Stomach (tissue), 8 donors: ENCODE measurements at regions not wholly inside any gene's neighbourhood (a gene's known extent, or its start where the extent isn't known, plus 50 kb on each side); places are given as distances from the start of the nearest gene placed in this dataset.

Source experiments
- DNase-seq, 2 donors: peaks; one replicate each; pipeline versions ENCODE4 v3.0.0 to v3.0.0-alpha.2; 2013 to 2019
- H3K27ac ChIP-seq, 5 donors: fragments of 200-600 bp in 4 of 5; sonication (generic) in 4 of 5; one replicate each; pipeline ENCODE4 v1.5.1; 2013 to 2019; ENCODE audit warnings: mild to moderate bottlenecking in 1 of 5, moderate library complexity in 1 of 5
- H3K27me3 ChIP-seq, 3 donors: fragments of 200-600 bp; sonication (generic); one replicate each; pipeline ENCODE4 v1.5.1; 2017 to 2019; ENCODE audit warnings: mixed run types in 1 of 3
- H3K36me3 ChIP-seq, 4 donors: fragments of 200-600 bp; sonication (generic); 1 replicate in 3 of 4; 2 replicates in 1 of 4; pipeline ENCODE4 v1.5.1; 2016 to 2019
- H3K4me1 ChIP-seq, 4 donors: fragments of 200-600 bp; sonication (generic); one replicate each; pipeline ENCODE4 v1.5.1; 2016 to 2019
- H3K4me3 ChIP-seq, 4 donors: fragments of 200-600 bp; sonication (generic) in 3 of 4; one replicate each; pipeline ENCODE4 v1.5.1; 2016 to 2019; ENCODE audit warnings: mild to moderate bottlenecking in 1 of 4
- H3K9me3 ChIP-seq, 4 donors: fragments of 200-600 bp; sonication (generic); one replicate each; pipeline ENCODE4 v1.5.1; 2016 to 2019
- EP300 ChIP-seq: sonication (generic); formaldehyde crosslinking; IDR thresholded peaks from one replicate; pipeline ENCODE4 v1.6.1; 2017; ENCODE audit warnings: antibody characterized with exemption
- POLR2A ChIP-seq, 4 donors: fragments of 450-650 bp; IDR thresholded peaks; one replicate each; pipeline ENCODE4 v1.6.1; 2016; ENCODE audit warnings: antibody characterized with exemption in 4 of 4, control low read depth in 2 of 4, mild to moderate bottlenecking in 1 of 4, moderate library complexity in 1 of 4
- POLR2AphosphoS5 ChIP-seq, 3 donors: sonication (generic); formaldehyde crosslinking; IDR thresholded peaks; one replicate each; pipeline ENCODE4 v1.6.1; 2016; ENCODE audit warnings: antibody characterized with exemption in 3 of 3
- WGBS, 5 donors: extraction: QIAGEN DNeasy Blood & Tissue Kit in 3 of 5; methylation state at CpG; one replicate each; pipeline versions ENCODE4 v1.1.5 to v1.1.7; 2013 to 2018; 5-methylcytosine and 5-hydroxymethylcytosine counted together
- intact Hi-C: fragments of 100-400 bp; cut with DNase I; formaldehyde crosslinking; loops from one replicate; pipeline ENCODE4 v1.15.1; 2023; ENCODE audit warnings: low total_unique reads
- TF ChIP-seq, protein P1 (sequence below), 7 experiments: fragments of 450-650 bp in 4 of 7; fragments of 200-600 bp in 3 of 7; sonication (generic) in 3 of 7; IDR thresholded peaks; one replicate each; pipeline ENCODE4 v1.5.1; 2016 to 2019; ENCODE audit warnings: antibody characterized with exemption in 7 of 7, control low read depth in 2 of 7, mild to moderate bottlenecking in 1 of 7
- donor health status: healthy with polysubstance abuse.
- donor health status: Bipolar disorder and iron deficiency.
- donor health status: healthy.

DNA sequence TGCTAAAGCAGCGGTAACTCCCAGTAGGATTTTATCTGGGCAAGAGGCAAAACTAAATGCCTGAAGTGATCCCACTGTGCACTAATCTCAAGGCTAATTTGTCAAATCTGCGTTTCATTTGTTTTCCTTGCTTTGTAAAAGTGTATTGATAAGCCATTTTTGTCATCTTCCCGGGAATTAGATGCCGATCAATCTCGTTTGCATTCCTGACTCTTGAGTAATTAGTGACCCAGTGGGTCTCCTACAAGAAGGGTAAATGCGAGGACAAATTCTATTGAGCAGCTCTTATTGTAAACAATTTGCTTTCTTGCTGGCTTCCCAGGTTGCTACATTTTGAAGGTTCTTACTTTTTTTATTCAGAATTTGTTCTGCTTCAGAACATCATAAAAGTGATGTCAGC, 129.7 kb downstream of the EFNB2 start:
- H3K9me3 ChIP-seq: no peaks in the 10 kb centered on the region
- WGBS, 5 donors: 57 to 68% (median 64%) methylated on average over 6 of the region's 6 CpGs
- no peak for DNase-seq

DNA sequence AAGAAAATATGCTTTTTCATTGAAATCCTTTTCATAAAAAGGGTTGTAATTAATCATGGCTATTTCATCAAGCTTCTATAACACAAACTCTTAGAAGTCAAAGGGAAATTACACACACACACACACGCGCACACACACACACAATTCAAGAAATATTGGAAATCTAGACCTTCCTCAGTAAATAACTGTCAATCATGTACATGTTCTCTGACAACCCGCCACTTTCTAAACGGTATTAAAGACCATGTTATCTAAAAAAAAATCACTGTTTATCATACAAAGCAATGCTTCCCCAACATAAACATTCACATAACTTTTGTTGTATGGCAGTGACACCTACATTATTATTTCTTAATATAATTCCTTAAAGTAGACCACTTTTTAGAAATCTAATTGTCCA, 132.2 kb downstream of the EFNB2 start:
- Histone ChIP-seq H3K36me3 (no peaks in the 10 kb centered on the region), H3K4me3 (no peak overlapping the region), H3K4me1 (no peaks in the 10 kb centered on the region), H3K9me3 (no peaks in the 10 kb centered on the region), H3K27me3 (no peaks in the 10 kb centered on the region), H3K27ac (no peak overlapping the region)
- intact Hi-C loops: no loop called here
- 76 to 80% (median 78%) methylated on average over 4 of the region's 4 CpGs for WGBS, 5 donors
- DNase-seq: no peak
- no peak for TF ChIP-seq POLR2A (IDR thresholded peaks at IDR 0.05)
- TF ChIP-seq, protein P1, sequence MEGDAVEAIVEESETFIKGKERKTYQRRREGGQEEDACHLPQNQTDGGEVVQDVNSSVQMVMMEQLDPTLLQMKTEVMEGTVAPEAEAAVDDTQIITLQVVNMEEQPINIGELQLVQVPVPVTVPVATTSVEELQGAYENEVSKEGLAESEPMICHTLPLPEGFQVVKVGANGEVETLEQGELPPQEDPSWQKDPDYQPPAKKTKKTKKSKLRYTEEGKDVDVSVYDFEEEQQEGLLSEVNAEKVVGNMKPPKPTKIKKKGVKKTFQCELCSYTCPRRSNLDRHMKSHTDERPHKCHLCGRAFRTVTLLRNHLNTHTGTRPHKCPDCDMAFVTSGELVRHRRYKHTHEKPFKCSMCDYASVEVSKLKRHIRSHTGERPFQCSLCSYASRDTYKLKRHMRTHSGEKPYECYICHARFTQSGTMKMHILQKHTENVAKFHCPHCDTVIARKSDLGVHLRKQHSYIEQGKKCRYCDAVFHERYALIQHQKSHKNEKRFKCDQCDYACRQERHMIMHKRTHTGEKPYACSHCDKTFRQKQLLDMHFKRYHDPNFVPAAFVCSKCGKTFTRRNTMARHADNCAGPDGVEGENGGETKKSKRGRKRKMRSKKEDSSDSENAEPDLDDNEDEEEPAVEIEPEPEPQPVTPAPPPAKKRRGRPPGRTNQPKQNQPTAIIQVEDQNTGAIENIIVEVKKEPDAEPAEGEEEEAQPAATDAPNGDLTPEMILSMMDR (IDR thresholded peaks at IDR 0.05): no peak
- TF ChIP-seq POLR2AphosphoS5 (IDR thresholded peaks at IDR 0.05): no peak
- no peak for TF ChIP-seq EP300

More for the DNA sequence above, 129.7 kb downstream of the EFNB2 start:
- Histone ChIP-seq H3K27me3 (no peaks in the 10 kb centered on the region), H3K36me3 (no peaks in the 10 kb centered on the region), H3K4me3 (no peak overlapping the region), H3K4me1 (no peaks in the 10 kb centered on the region), H3K27ac (no peak overlapping the region)
- TF ChIP-seq, protein P1 (IDR thresholded peaks at IDR 0.05): no peak
- no peak for TF ChIP-seq POLR2AphosphoS5 (IDR thresholded peaks at IDR 0.05)
- no peak for TF ChIP-seq EP300
- TF ChIP-seq POLR2A (IDR thresholded peaks at IDR 0.05): no peak
- intact Hi-C loops: no loop called here

DNA sequence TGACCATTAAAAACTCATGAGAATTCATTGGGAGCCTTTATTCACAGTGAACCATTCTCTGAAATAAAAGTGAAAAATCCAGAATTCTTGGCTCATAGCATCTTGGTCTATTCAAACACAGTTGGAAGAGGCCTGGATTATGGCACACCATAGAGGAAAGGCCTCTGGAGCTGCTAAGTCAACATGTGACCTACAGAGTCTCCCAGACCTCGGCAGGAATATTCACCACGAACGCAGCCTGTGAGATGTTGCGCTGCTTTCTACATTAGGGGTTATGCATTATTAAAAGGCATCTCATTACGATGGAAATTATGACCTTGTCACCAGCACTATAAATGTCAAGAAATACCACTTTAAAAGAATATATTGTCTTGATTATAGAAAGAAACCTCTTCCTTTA, 132.6 kb downstream of the EFNB2 start:
- intact Hi-C loops: no loop called here
- TF ChIP-seq EP300 (no peak), POLR2AphosphoS5 (IDR thresholded peaks at IDR 0.05) (no peak), POLR2A (IDR thresholded peaks at IDR 0.05) (no peak)
- TF ChIP-seq, protein P1 (IDR thresholded peaks at IDR 0.05): no peak
- H3K4me3 ChIP-seq: no peak overlapping the region

DNA sequence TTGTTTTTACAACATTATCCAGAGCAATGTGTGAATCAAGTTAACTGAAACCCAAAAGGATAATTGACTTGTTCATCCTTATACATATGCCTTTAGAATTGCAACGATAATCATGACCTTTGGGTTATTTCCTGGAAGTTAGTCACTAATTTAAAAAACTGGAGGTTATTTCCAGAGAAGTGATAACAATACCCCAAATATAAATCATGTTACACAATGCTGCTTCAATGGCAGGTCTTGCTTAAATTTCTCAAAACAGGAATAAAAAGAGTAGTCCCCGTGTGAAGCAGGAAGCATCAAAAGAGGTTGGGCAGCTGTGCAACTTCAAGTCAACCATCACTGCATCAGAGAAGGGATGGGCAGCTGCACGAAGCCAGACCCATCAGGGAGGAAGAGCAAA, 134.4 kb downstream of the EFNB2 start:
- 46 to 65% (median 56%) methylated on average over 3 of the region's 3 CpGs for WGBS, 5 donors
- TF ChIP-seq POLR2A (IDR thresholded peaks at IDR 0.05): no peak

More for the DNA sequence above, 132.6 kb downstream of the EFNB2 start:
- H3K36me3 ChIP-seq: no peaks in the 10 kb centered on the region
- 88 to 96% (median 90%) methylated on average over 5 of the region's 5 CpGs for WGBS, 5 donors
- H3K9me3 ChIP-seq: no peaks in the 10 kb centered on the region
- no peak overlapping the region for H3K27ac ChIP-seq
- DNase-seq: no peak
- no peaks in the 10 kb centered on the region for H3K27me3 ChIP-seq
- H3K4me1 ChIP-seq: no peaks in the 10 kb centered on the region

DNA sequence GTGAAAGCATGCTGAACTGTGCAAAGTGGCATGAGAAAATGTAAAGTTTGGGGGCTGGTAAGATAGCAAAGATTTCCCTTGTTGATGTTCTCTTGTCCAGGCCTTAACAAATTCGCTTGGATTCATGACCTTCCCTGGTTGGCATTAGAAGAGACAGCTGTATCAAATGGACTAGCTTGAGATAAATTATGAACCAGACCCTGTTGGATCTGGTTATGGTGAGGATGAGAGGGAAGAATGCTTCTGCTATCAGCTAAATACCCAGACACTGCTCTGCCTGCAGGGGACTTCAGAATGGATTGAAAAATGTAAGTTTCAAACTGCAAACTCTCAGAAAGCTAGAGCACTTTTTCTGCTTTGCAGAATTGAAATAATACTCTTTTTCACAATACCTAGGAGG, 135.2 kb downstream of the EFNB2 start:
- TF ChIP-seq POLR2AphosphoS5 (IDR thresholded peaks at IDR 0.05): no peak
- Histone ChIP-seq H3K9me3 (no peaks in the 10 kb centered on the region), H3K4me3 (no peak overlapping the region), H3K4me1 (no peaks in the 10 kb centered on the region), H3K36me3 (no peaks in the 10 kb centered on the region), H3K27ac (no peak overlapping the region), H3K27me3 (no peaks in the 10 kb centered on the region)
- 67 to 79% (median 75%) methylated on average over 1 of the region's 1 CpG for WGBS, 5 donors
- no peak for DNase-seq
- intact Hi-C loops: no loop called here

More for the DNA sequence above, 134.4 kb downstream of the EFNB2 start:
- Histone ChIP-seq H3K27ac (no peak overlapping the region), H3K36me3 (no peaks in the 10 kb centered on the region), H3K4me1 (no peaks in the 10 kb centered on the region), H3K9me3 (no peaks in the 10 kb centered on the region), H3K4me3 (no peak overlapping the region), H3K27me3 (no peaks in the 10 kb centered on the region)
- intact Hi-C loops: no loop called here
- DNase-seq: no peak
